SK-N-SH treated with all-trans-retinoic acid at 6 μM for 48 hours (cell line): ENCODE measurements at regions not wholly inside any gene's neighbourhood (a gene's known extent, or its start where the extent isn't known, plus 50 kb on each side); places are given as distances from the start of the nearest gene placed in this dataset.

Source experiments
- OSR1 ChIP-seq: fragments of 250-450 bp; sonication (Bioruptor Pico); IDR thresholded peaks from 2 replicates; pipeline ENCODE4 v1.8.0; 2022; ENCODE audit warnings: moderate library complexity, mild to moderate bottlenecking, inconsistent platforms
- SNAI2 ChIP-seq: fragments of 250-450 bp; sonication (Bioruptor Pico); IDR thresholded peaks from 2 replicates; pipeline ENCODE4 v1.5.0; 2020; ENCODE audit warnings: mild to moderate bottlenecking, moderate library complexity
- ZFP3 ChIP-seq: fragments of 250-450 bp; sonication (Bioruptor Pico); IDR thresholded peaks from 2 replicates; pipeline ENCODE4 v1.5.0; 2020; ENCODE audit warnings: mild to moderate bottlenecking, moderate library complexity
- ZFP30 ChIP-seq: fragments of 450-650 bp; formaldehyde crosslinking; IDR thresholded peaks from 2 replicates; pipeline ENCODE4 v1.5.0; 2022; ENCODE audit warnings: mild to moderate bottlenecking, moderate library complexity
- ZNF8 ChIP-seq: fragments of 450-650 bp; formaldehyde crosslinking; IDR thresholded peaks from 2 replicates; pipeline ENCODE4 v1.5.0; 2020; ENCODE audit warnings: mild to moderate bottlenecking, moderate library complexity
- TF ChIP-seq, protein P1 (sequence below): fragments of 250-450 bp; sonication (Bioruptor Pico); IDR thresholded peaks from 2 replicates; pipeline ENCODE4 v1.5.1; 2020; ENCODE audit warnings: low read depth, mild to moderate bottlenecking, moderate library complexity
- TF ChIP-seq, protein P2 (sequence below): fragments of 250-450 bp; sonication (Bioruptor Pico); IDR thresholded peaks from 2 replicates; pipeline ENCODE4 v1.8.0; 2021; ENCODE audit warnings: low read depth, mild to moderate bottlenecking, moderate library complexity, borderline replicate concordance

DNA sequence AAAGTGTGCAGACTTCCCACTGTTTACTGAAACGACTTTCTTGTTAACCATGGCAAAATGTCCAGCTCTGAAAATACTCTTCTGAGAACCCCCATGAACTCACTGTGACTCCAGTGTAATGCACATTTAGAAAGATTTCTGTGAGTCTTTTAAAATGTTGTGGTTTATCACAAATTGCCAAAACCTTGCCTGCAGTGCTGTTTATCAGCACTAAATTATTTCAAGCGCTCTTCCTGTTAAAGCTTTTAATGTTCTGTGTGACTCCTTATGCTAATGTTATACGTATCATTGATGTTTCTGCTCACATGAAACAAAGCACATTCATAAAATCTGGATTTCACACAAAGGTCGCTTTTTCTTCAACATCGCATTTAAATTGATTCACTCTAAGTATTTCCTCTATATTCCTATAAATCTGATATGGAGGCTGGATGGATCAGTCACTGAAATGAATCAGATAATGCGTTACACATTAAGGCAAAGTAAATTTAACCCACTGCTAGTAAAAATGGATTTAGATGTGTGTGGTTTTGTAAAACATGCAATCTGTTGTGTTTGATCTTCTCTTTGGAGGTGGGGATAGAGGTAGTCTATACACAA is 521.2 kb downstream of the NYAP2 start:
- TF ChIP-seq, protein P1, sequence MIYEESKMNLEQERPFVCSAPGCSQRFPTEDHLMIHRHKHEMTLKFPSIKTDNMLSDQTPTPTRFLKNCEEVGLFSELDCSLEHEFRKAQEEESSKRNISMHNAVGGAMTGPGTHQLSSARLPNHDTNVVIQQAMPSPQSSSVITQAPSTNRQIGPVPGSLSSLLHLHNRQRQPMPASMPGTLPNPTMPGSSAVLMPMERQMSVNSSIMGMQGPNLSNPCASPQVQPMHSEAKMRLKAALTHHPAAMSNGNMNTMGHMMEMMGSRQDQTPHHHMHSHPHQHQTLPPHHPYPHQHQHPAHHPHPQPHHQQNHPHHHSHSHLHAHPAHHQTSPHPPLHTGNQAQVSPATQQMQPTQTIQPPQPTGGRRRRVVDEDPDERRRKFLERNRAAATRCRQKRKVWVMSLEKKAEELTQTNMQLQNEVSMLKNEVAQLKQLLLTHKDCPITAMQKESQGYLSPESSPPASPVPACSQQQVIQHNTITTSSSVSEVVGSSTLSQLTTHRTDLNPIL (CRISPR knock-in tag), result no peak
- TF ChIP-seq, protein P2, sequence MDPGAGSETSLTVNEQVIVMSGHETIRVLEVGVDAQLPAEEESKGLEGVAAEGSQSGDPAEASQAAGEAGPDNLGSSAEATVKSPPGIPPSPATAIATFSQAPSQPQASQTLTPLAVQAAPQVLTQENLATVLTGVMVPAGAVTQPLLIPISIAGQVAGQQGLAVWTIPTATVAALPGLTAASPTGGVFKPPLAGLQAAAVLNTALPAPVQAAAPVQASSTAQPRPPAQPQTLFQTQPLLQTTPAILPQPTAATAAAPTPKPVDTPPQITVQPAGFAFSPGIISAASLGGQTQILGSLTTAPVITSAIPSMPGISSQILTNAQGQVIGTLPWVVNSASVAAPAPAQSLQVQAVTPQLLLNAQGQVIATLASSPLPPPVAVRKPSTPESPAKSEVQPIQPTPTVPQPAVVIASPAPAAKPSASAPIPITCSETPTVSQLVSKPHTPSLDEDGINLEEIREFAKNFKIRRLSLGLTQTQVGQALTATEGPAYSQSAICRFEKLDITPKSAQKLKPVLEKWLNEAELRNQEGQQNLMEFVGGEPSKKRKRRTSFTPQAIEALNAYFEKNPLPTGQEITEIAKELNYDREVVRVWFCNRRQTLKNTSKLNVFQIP (CRISPR knock-in tag), result no peak
- TF ChIP-seq SNAI2, result no peak
- no peak for TF ChIP-seq OSR1 (CRISPR knock-in tag)
- no peak for TF ChIP-seq ZNF8 (CRISPR knock-in tag)
- TF ChIP-seq ZFP30, result no peak
- TF ChIP-seq ZFP3 (CRISPR knock-in tag), result no peak
